NCI-H1436 (cell line): ENCODE measurements at regions not wholly inside any gene's neighbourhood (a gene's known extent, or its start where the extent isn't known, plus 50 kb on each side); places are given as distances from the start of the nearest gene placed in this dataset.

Source experiments
- DNase-seq: peaks from one replicate; lab custom pipeline; 2025; lab: John Stamatoyannopoulos, UW

DNA sequence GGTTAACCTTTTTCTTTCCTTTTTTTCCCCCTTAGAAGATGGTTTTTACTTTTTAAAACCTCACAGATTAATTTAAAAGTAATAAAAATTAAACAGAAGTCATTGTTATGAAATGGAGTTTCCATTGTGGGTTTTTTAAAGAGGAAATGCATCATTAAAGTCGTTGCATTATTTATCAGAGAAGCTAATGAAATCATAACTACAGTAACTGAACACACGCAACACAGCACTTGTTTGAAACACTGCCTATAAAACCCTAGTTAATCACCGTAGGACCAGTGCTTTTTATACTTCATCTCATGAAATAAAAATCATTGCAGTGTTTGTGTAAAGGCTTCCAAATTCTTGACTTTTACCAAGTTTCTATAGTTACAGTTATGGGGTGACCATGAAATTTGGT, 82.4 kb upstream of the NTRK2 start:
- DNase-seq, result no peak

DNA sequence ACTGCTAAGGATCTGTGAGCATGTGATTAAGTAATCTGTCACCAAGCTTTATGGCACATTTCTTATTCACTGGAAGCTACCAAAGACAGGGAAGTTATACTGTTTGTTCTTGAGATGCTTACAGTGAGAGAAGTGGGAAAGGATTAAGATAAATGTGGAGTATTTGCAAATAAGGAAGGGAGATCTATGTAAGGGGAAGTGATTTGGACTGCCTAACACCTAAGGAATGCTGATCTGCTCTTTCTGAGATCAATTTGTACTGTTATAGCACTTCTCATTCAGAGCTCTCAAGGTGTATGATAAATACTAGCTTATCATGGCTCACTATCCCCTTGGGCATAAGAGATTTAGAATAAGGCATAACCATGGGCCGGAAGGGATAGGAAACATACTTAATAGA, 80.0 kb upstream of the NTRK2 start:
- no peak for DNase-seq

DNA sequence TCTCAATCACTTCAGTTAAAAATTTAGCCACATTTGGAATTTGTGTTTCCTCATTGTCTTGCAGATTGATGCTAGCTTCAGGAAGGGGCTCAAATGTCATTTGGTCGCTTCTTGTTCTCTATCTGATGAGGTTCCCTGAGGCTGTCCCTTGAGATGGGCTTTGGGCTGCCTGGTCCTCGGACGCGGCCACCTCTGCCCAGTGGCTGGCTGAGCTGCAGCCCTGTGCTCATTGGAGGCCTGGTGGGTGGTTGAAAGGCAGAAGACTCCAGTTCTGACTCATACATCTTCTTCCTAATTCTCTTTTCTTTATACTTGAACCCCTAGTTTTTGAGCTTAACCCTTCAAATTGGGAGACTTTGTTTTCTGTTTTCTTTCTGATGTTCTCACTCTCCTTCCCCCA, 78.8 kb upstream of the NTRK2 start:
- no peak for DNase-seq

DNA sequence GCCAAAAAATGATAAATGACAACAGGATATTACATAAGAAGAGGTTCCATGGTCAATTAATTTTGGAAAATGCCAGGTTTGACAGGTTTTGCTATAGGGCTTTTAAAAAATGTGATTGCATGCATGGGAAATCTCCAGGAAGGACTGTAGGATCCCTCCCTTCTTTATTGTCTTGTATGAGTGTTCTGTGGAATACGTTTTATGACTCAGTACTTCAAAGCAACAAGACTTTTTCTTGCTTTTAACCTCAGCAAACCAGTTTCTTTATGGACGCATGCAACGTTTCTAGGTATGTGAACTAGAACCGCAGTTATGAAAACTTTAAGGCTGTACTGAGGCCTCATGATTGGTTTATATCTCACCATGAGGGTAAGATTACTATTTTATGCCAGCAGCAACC, 76.6 kb upstream of the NTRK2 start:
- DNase-seq, result no peak

DNA sequence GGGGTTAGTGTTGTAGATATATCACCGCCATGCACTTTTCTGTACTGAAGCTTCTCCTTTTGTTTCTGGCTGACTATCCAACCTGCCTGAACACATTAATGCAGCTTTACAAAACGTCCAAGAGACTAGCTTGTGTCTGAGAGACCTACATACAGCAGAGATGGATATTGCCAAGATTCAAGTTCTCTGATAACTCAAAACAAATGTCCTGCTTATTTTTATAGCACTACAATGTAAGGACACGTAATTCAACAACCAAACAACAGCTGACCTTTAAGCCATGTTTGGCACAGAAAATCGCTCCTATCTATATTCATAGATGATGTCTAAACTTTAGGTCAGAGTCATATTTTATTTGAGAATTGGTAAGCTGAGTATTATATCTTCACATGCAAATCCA, 76.2 kb upstream of the NTRK2 start:
- no peak for DNase-seq

DNA sequence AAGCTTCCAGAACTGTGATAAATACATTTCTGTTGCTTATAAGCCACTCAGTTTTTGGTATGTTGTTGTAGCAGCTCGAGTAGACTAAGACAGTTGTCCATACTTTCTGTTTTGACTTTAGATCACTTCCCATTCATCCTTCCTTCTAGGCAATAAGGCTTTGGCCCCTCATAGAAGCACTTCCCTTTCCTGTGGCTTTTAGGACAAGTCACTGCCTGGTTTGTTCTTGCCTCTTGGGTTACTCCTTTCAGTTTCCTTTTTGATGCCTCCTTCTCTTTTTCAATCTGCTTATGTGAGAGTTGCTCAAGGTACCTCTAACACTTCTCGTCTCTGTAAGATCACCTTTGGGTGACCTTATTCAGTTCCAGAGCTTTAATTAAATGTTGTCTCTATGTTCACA, 72.4 kb upstream of the NTRK2 start:
- no peak for DNase-seq

DNA sequence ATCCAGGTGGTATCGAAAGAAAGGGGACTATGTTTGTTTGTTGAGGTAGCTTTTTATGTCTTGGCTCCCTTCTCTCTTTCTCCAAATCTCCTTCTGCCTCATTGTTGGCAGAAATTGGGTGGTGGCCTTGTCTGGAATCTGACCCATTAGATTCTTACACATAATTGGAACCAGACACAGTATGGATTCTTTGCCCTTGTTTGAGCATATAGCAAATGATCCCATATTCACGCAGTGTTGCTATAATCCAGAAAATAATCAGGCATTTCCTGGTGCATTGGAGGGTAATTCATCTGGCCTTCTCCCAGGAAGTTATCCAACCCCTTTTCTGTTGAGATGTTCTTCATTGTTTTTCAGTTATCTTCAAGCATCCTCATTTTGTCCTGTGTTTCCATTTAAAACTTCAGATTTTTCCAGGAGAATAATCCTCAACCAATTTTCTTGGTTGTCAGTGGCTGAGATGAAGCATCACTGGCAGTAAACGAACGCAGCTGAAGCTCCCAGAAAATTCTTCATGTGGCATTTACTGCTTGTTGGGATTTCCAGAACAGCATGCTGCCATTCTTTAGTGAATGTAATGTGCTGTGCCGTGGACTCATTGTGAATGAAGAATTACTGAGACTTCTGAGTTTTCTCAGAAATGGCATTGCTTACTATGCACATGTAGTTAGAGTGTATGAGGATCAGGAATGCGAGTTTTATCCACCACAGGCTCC, 70.5 kb upstream of the NTRK2 start:
- DNase-seq, result no peak

DNA sequence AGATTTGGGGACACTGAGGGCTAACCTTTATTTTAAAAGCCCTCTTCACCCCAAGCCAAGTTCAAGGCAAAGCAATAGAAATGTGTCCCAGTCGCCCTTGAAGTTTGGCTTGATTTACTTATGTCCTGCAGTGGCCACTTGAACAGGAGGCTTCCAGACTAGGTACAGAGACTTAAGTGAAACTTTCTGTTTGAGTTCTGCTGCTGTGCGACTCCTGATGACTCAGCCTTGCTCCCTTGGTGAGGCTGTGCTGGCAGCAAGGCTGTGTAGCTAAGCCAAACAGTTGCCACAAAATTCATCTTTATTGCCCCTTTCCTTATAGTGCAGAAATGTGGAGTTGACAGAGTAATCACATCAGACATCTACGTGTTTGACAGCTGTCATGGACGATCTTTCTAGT, 68.8 kb upstream of the NTRK2 start:
- DNase-seq, result no peak

DNA sequence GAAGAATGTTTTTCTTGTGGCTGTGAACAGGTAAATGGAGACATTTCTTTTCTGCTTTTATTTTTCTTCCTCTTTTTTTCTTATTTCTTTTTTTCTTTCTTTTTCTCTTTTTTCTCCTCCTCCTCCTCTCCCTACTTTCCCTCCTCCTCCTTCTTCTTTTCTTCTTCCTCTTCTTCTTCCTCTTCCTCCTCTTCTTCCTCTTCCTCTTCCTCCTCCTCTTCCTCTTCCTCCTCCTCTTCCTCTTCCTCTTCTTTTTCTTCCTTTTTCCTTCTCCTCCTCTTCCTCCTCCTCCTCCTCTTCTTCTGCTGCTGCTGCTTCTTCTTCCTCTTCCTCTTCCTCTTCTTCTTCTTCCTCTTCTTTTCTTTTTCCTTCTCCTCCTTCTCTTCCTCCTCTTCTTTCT, 65.3 kb upstream of the NTRK2 start:
- DNase-seq, result no peak

DNA sequence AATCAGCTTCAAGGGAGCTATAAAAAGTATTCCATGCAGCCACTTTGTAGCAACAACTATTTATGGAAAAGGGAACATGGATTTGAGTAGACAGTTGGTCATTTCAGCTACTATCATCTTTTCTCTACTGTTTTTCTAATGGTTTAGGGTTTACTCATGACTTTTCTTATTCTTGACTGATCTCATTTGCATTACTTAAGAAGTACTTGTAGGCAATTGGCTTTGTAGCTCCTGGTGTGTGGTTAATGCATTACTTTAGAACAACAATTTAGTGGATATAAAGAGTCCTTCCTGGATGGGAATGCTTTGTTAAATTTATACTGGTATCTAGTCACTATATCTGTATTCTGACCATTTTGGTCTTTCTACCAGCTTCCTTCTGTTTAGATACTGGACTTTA, 59.8 kb upstream of the NTRK2 start:
- DNase-seq, result no peak

DNA sequence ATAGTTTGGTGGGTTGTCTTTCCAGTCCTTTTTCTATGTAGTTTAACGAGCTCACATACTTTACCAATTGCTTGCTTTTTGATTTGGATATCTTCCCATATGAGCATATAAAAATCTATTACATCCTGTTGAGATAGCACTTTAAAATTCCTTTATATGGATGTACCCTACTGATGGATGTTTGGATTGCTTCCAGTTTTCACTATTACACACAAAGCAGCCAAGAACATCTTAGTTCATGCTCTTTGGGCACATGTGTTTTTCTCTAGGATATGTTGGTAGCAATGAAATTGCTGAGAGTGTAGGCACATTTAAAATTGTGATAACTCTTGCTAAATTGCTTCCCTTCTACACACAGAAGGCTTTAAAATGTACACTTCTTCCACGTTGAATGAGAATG, 56.1 kb upstream of the NTRK2 start:
- DNase-seq, result no peak

DNA sequence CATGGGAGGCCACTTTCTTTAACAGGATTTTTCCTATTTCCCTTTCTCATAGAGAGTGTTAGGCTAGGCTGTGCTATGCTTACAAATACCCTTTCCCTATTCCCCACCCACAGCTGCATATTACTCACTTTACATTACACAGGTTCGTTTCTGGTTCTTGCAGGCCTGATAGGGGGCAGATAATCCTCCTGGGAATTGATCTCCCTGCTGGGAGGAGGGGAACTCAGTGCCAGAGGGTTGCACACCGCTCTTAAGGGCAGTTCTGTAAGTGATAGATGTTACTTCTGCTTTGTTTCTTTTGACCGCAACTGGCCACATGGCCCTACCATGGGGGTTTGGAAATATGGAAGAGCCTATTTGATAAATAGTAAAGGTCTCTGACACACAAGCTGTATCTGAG, 54.0 kb upstream of the NTRK2 start:
- DNase-seq, result no peak

DNA sequence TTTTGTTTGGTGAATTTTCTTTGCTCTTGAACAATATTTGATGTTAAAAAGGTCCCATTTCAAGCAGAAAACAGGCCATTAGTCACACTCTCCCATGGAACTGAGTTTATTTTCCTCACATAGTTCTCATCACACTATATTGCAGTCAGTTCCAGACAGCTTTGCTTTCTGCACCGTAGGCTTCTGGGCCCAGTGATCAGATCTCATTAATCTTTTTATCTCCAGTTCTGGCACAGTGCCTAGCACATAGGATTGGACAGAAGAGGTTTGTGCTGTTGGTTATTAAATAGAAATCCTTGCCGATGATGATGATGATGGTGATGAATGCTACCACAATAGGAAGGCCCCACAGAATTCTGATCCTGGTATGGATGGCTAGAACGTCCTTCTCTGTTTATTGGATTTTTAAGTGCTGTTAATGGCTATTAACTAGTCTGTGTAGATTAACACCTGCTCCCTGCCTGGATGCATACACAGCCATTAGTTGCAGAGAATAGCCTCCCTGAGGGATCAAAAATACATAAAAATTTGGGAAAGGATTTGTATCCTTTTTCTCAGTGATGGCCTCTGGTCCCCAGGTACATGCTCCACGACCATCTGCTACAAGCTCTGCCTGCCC, 52.0 kb upstream of the NTRK2 start:
- no peak for DNase-seq
